ENCODE measurements at regions not wholly inside any gene's neighbourhood (a gene's known extent, or its start where the extent isn't known, plus 50 kb on each side); places are given as distances from the start of the nearest gene placed in this dataset.

DNA sequence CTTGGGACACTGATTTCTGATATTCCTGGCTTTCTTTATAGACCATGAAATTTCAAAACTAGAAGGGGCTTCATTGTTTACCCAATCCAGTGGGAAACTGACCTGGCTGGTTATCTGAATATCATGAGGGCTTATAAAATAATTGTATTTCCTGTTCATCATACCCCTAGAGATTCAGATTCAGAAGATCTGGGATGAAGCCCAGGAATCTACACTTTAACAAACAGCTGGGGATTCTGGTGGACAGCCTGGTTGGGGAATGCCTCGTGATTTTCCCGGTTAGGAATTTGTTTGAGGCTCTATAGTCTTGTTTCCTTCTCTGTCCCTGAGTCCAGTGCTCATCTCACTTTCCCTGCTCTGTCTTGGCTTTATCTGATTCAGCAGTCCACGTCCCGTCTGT lies 110.3 kb downstream of the ADRA2A start:
- POLR2A ChIA-PET = no interaction called here
- Mint-ChIP-seq H3K27me3 (peaks cover 0 to 30% (median 17%) of the 10 kb centered on the region in 5 donors), H3K4me1 (no peaks in the 10 kb centered on the region), H3K9me3 (peaks cover 0 to 2% (median 0%) of the 10 kb centered on the region in 11 donors), H3K27ac (no peak overlapping the region), H3K36me3 (no peaks in the 10 kb centered on the region), H3K4me3 (no peak overlapping the region)
- no peaks in the 10 kb centered on the region for H3K9me3 ChIP-seq (ENCODE audit: control insufficient read depth in 2 of 3, low read length in 3 of 3)
- CTCF ChIA-PET = no interaction called here
- no peak overlapping the region for H3K27ac ChIP-seq (ENCODE audit: low read depth, low read length)
- intact Hi-C loops (cut with micrococcal nuclease) = no loop called here
- ATAC-seq (no peak), DNase-seq (no peak)
- no peaks in the 10 kb centered on the region for H3K36me3 ChIP-seq (ENCODE audit: control insufficient read depth in 2 of 3, insufficient read depth in 3 of 3, low read length in 3 of 3)
- H3K27me3 ChIP-seq (ENCODE audit: control insufficient read depth in 2 of 2, insufficient read depth in 2 of 2, low read length in 2 of 2) = peaks cover 0 to 3% of the 10 kb centered on the region in 2 donors
- H3K4me3 ChIP-seq (ENCODE audit: low read length) = no peak overlapping the region
- H3K4me1 ChIP-seq (ENCODE audit: control insufficient read depth in 2 of 2, insufficient read depth in 2 of 2, low read length in 2 of 2) = no peaks in the 10 kb centered on the region

DNA sequence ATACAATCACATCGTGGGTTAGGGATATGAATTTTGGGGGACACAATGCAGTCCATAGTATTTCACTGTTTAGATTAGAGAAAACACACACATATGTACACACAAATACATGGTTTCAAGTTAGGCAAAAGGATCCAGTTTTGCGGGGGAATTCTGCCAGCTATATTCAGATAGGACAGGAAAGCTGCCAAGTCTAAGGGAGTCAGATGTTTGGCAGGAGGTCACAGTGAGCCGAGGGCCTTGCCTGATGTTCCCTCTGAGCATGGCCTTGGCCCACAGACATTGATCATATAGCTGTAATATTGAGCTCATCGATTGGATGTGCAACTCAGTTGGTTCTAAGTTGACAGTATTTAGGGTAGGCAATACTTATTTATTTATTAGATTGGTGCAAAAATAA lies 122.8 kb downstream of the ADRA2A start:
- H3K27ac Mint-ChIP-seq = no peak overlapping the region
- CTCF ChIA-PET = no interaction called here
- H3K27ac ChIP-seq (ENCODE audit: low read depth, low read length) = no peak overlapping the region
- no peaks in the 10 kb centered on the region for H3K4me1 Mint-ChIP-seq
- H3K36me3 ChIP-seq (ENCODE audit: control insufficient read depth in 2 of 3, insufficient read depth in 3 of 3, low read length in 3 of 3) = no peaks in the 10 kb centered on the region
- POLR2A ChIA-PET = no interaction called here
- peaks cover 4 to 24% (median 15%) of the 10 kb centered on the region in 5 donors for H3K27me3 Mint-ChIP-seq
- DNase-seq (no peak), ATAC-seq (no peak)
- H3K9me3 ChIP-seq (ENCODE audit: control insufficient read depth in 2 of 3, low read length in 3 of 3) = no peaks in the 10 kb centered on the region
- no peak overlapping the region for H3K4me3 Mint-ChIP-seq
- H3K4me1 ChIP-seq (ENCODE audit: control insufficient read depth in 2 of 2, insufficient read depth in 2 of 2, low read length in 2 of 2) = no peaks in the 10 kb centered on the region
- H3K9me3 Mint-ChIP-seq = peaks cover 0 to 5% (median 0%) of the 10 kb centered on the region in 11 donors
- intact Hi-C loops (cut with micrococcal nuclease) = no loop called here
- H3K4me3 ChIP-seq (ENCODE audit: low read length) = no peak overlapping the region
- no peaks in the 10 kb centered on the region for H3K27me3 ChIP-seq (ENCODE audit: control insufficient read depth in 2 of 2, insufficient read depth in 2 of 2, low read length in 2 of 2)
- peaks cover 0 to 3% (median 0%) of the 10 kb centered on the region in 5 donors for H3K36me3 Mint-ChIP-seq

DNA sequence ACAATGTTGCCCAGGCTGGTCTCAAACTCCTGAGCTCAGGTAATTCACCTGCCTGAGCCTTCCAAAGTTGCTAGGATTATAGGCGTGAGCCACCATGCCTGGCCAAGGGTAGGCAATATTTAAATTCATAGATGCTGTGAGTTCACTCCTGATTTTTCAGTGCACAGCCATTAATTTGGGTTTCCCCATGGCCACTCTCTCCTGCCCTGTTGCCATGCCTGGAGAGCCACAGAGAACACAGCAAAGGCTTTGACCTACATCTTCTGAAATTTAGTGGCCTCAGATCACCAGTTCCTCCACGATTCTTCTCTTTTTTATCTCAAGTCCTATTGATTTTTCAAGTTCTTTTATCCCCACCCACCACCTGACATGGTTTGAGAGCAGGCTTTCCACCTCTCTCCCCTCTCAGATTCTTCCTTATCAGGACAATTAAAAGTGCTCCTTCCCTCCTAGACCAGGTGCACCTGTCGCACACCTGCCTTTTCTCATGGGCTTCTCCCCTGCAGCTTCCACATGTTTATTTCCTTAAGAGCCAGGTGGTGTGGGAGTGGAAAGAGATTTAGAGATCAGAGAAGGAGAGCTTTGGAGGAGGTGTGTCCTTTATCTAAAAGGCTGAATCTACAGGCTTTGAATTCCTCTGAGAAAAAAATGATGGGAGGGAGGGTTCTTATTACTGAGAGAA lies 123.8 kb downstream of the ADRA2A start:
- Histone ChIP-seq H3K4me1 (ENCODE audit: control insufficient read depth in 2 of 2, insufficient read depth in 2 of 2, low read length in 2 of 2) (no peaks in the 10 kb centered on the region), H3K9me3 (ENCODE audit: control insufficient read depth in 2 of 3, low read length in 3 of 3) (no peaks in the 10 kb centered on the region), H3K36me3 (ENCODE audit: control insufficient read depth in 2 of 3, insufficient read depth in 3 of 3, low read length in 3 of 3) (no peaks in the 10 kb centered on the region), H3K4me3 (ENCODE audit: low read length) (no peak overlapping the region), H3K27me3 (ENCODE audit: control insufficient read depth in 2 of 2, insufficient read depth in 2 of 2, low read length in 2 of 2) (no peaks in the 10 kb centered on the region), H3K27ac (ENCODE audit: low read depth, low read length) (no peak overlapping the region)
- H3K4me3 Mint-ChIP-seq = no peak overlapping the region
- ATAC-seq (no peak), DNase-seq (no peak)
- no peak overlapping the region for H3K27ac Mint-ChIP-seq
- ChIA-PET CTCF (no interaction called here), POLR2A (no interaction called here)
- peaks cover 0 to 3% (median 0%) of the 10 kb centered on the region in 5 donors for H3K36me3 Mint-ChIP-seq
- H3K27me3 Mint-ChIP-seq = peaks cover 0 to 18% (median 15%) of the 10 kb centered on the region in 5 donors
- H3K4me1 Mint-ChIP-seq = no peaks in the 10 kb centered on the region
- H3K9me3 Mint-ChIP-seq = peaks cover 0 to 3% (median 0%) of the 10 kb centered on the region in 11 donors
- intact Hi-C loops (cut with micrococcal nuclease) = loop anchor here in 1 of 2 donors (10.0 kb wide), 1 partner anchor 586 kb away; no protein-coding TSS in a partner anchor

DNA sequence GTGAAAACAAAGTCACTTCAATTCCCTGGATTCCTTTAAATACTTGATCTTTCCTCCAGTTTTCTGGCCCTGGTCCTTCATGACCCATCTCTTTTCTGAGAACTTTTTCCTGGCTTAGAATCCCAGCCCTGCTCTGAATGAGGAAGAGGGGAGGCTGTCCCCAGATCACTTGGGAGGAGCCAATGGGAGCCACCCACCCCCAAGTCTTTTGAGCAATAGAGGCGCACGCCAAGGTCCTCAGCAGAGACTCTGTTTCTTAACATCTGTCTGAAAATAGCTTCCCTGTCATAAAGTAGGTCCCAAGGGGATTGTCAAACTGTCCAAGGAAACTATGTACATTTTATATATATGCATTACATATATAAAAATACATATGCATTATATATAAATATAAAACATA lies 126.8 kb downstream of the ADRA2A start:
- no peaks in the 10 kb centered on the region for H3K36me3 Mint-ChIP-seq
- ATAC-seq (no peak), DNase-seq (no peak)
- H3K4me1 Mint-ChIP-seq = no peaks in the 10 kb centered on the region
- ChIA-PET CTCF (no interaction called here), POLR2A (no interaction called here)
- H3K4me1 ChIP-seq (ENCODE audit: control insufficient read depth in 2 of 2, insufficient read depth in 2 of 2, low read length in 2 of 2) = no peaks in the 10 kb centered on the region
- H3K27me3 Mint-ChIP-seq = peaks cover 0 to 22% (median 17%) of the 10 kb centered on the region in 5 donors
- H3K9me3 ChIP-seq (ENCODE audit: control insufficient read depth in 2 of 3, low read length in 3 of 3) = no peaks in the 10 kb centered on the region
- H3K27ac ChIP-seq (ENCODE audit: low read depth, low read length) = no peak overlapping the region
- no peak overlapping the region for H3K4me3 ChIP-seq (ENCODE audit: low read length)
- H3K27me3 ChIP-seq (ENCODE audit: control insufficient read depth in 2 of 2, insufficient read depth in 2 of 2, low read length in 2 of 2) = no peaks in the 10 kb centered on the region
- H3K9me3 Mint-ChIP-seq = peaks cover 0 to 3% (median 0%) of the 10 kb centered on the region in 11 donors
- H3K36me3 ChIP-seq (ENCODE audit: control insufficient read depth in 2 of 3, insufficient read depth in 3 of 3, low read length in 3 of 3) = no peaks in the 10 kb centered on the region
- no peak overlapping the region for H3K4me3 Mint-ChIP-seq
- intact Hi-C loops (cut with micrococcal nuclease) = loop anchor here in 1 of 2 donors (10.0 kb wide), 1 partner anchor 589 kb away; no protein-coding TSS in a partner anchor
- no peak overlapping the region for H3K27ac Mint-ChIP-seq

DNA sequence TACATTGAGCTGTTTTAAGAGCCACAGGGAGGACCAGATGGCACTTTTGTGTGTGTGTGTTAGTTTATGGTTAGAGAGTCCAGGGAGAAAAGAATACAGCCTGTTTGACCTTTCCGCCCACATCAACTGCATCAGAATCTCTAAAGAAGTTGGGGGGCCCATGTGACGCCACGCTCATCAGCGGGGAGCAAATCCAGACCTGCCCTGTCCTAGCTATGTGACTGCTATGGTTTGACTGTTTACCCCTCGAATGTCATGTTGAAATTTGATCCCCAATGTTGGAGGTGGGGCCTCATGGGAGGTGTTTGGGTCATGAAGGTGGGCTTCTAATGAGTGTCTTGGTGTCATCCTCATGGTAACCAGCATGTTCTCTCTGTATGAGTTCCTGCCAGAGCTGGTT lies 128.0 kb downstream of the ADRA2A start:
- no peak overlapping the region for H3K4me3 ChIP-seq (ENCODE audit: low read length)
- Mint-ChIP-seq H3K4me3 (no peak overlapping the region), H3K4me1 (no peaks in the 10 kb centered on the region), H3K36me3 (no peaks in the 10 kb centered on the region), H3K27ac (no peak overlapping the region), H3K27me3 (peaks cover 0 to 19% (median 11%) of the 10 kb centered on the region in 5 donors), H3K9me3 (peaks cover 0 to 3% (median 0%) of the 10 kb centered on the region in 11 donors)
- no peaks in the 10 kb centered on the region for H3K4me1 ChIP-seq (ENCODE audit: control insufficient read depth in 2 of 2, insufficient read depth in 2 of 2, low read length in 2 of 2)
- CTCF ChIA-PET = no interaction called here
- H3K27ac ChIP-seq (ENCODE audit: low read depth, low read length) = no peak overlapping the region
- no peaks in the 10 kb centered on the region for H3K27me3 ChIP-seq (ENCODE audit: control insufficient read depth in 2 of 2, insufficient read depth in 2 of 2, low read length in 2 of 2)
- DNase-seq (no peak), ATAC-seq (no peak)
- POLR2A ChIA-PET = no interaction called here
- intact Hi-C loops (cut with micrococcal nuclease) = loop anchor here in 1 of 2 donors (10.0 kb wide), 1 partner anchor 590 kb away; no protein-coding TSS in a partner anchor
- H3K9me3 ChIP-seq (ENCODE audit: control insufficient read depth in 2 of 3, low read length in 3 of 3) = no peaks in the 10 kb centered on the region
- no peaks in the 10 kb centered on the region for H3K36me3 ChIP-seq (ENCODE audit: control insufficient read depth in 2 of 3, insufficient read depth in 3 of 3, low read length in 3 of 3)

DNA sequence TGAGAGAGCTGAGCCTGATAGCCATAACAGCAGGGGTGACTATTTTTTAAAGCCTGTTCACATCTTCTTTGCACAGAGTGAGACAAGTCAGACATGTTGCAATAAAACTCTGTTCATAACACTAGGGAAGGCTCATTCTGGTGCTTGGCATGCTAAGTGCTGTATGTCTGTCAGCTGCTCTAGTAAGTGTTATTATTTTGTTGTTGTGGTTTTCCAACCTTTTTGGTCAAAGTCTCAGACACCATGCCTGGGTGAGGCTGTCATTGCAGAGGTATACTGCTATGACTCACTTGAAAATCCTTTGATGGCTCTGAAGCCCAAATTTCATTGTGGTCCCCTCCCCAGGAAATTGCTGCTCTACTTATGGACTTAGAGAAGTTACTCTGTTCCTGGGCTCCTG lies 129.7 kb downstream of the ADRA2A start:
- no peaks in the 10 kb centered on the region for H3K4me1 ChIP-seq (ENCODE audit: control insufficient read depth in 2 of 2, insufficient read depth in 2 of 2, low read length in 2 of 2)
- no peaks in the 10 kb centered on the region for H3K9me3 ChIP-seq (ENCODE audit: control insufficient read depth in 2 of 3, low read length in 3 of 3)
- Mint-ChIP-seq H3K27me3 (peaks cover 0 to 16% (median 11%) of the 10 kb centered on the region in 5 donors), H3K36me3 (no peaks in the 10 kb centered on the region), H3K4me1 (no peaks in the 10 kb centered on the region), H3K4me3 (no peak overlapping the region), H3K27ac (no peak overlapping the region), H3K9me3 (no peaks in the 10 kb centered on the region)
- H3K4me3 ChIP-seq (ENCODE audit: low read length) = no peak overlapping the region
- DNase-seq (no peak), ATAC-seq (no peak)
- H3K27ac ChIP-seq (ENCODE audit: low read depth, low read length) = no peak overlapping the region
- H3K36me3 ChIP-seq (ENCODE audit: control insufficient read depth in 2 of 3, insufficient read depth in 3 of 3, low read length in 3 of 3) = no peaks in the 10 kb centered on the region
- CTCF ChIA-PET = interaction anchor here (1.1 kb wide), 1 partner anchor 460 kb away, joined by 3 read pairs; no protein-coding TSS in a partner anchor
- intact Hi-C loops (cut with micrococcal nuclease) = loop anchor here (2.0 to 10.0 kb wide), 2 partner anchors 534 to 592 kb away; no protein-coding TSS in a partner anchor
- no peaks in the 10 kb centered on the region for H3K27me3 ChIP-seq (ENCODE audit: control insufficient read depth in 2 of 2, insufficient read depth in 2 of 2, low read length in 2 of 2)
- POLR2A ChIA-PET = no interaction called here

DNA sequence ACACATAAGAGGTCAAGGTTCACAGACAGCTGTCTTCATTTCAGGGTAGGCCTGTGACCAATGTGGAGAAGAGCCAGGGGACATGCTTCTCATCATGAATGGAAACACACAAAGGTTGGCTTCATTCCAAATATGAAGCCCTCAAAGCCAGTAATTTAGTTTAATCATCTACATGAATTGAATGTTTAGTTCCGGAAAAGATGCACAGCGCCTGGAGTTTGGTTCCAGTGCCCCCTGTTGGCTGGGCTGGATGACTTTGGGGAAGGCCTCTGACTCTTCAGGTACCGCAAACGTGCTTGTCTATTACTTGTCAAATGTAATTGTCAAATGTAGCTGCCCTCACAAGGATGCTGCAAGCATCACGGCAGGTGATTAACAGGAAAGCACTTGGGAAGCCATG lies 130.7 kb downstream of the ADRA2A start:
- Mint-ChIP-seq H3K4me1 (no peaks in the 10 kb centered on the region), H3K36me3 (no peaks in the 10 kb centered on the region), H3K4me3 (no peak overlapping the region), H3K9me3 (no peaks in the 10 kb centered on the region), H3K27ac (no peak overlapping the region), H3K27me3 (peaks cover 0 to 16% (median 11%) of the 10 kb centered on the region in 5 donors)
- intact Hi-C loops (cut with micrococcal nuclease) = loop anchor here (1.0 to 10.0 kb wide), 3 partner anchors 461 to 593 kb away; no protein-coding TSS in a partner anchor
- DNase-seq (peak in 5 of 9 donors; percentile 1 to 19 (median 12)), ATAC-seq (no peak)
- Histone ChIP-seq H3K4me1 (ENCODE audit: control insufficient read depth in 2 of 2, insufficient read depth in 2 of 2, low read length in 2 of 2) (no peaks in the 10 kb centered on the region), H3K9me3 (ENCODE audit: control insufficient read depth in 2 of 3, low read length in 3 of 3) (no peaks in the 10 kb centered on the region), H3K27me3 (ENCODE audit: control insufficient read depth in 2 of 2, insufficient read depth in 2 of 2, low read length in 2 of 2) (no peaks in the 10 kb centered on the region), H3K36me3 (ENCODE audit: control insufficient read depth in 2 of 3, insufficient read depth in 3 of 3, low read length in 3 of 3) (no peaks in the 10 kb centered on the region), H3K27ac (ENCODE audit: low read depth, low read length) (no peak overlapping the region), H3K4me3 (ENCODE audit: low read length) (no peak overlapping the region)
- ChIA-PET POLR2A (no interaction called here), CTCF (interaction anchor here (1.1 kb wide), 1 partner anchor 461 kb away, joined by 3 read pairs; no protein-coding TSS in a partner anchor)

All from naive thymus-derived CD4-positive, alpha-beta T cell (primary cell).